Loucy (cell line): ENCODE measurements at regions not wholly inside any gene's neighbourhood (a gene's known extent, or its start where the extent isn't known, plus 50 kb on each side); places are given as distances from the start of the nearest gene placed in this dataset.

Experiments
- CTCF ChIP-seq: fragments of 200-600 bp; sonication (generic); conservative IDR thresholded peaks from 2 replicates; pipeline ENCODE4 v1.5.1; 2014; ENCODE audit warnings: mild to moderate bottlenecking, antibody characterized with exemption, low read length
- EZH2phosphoT487 ChIP-seq: fragments of 200-600 bp; IDR thresholded peaks from 2 replicates; pipeline ENCODE4 v1.6.1; 2018; ENCODE audit warnings: antibody characterized with exemption, mild to moderate bottlenecking, moderate library complexity, borderline replicate concordance

DNA sequence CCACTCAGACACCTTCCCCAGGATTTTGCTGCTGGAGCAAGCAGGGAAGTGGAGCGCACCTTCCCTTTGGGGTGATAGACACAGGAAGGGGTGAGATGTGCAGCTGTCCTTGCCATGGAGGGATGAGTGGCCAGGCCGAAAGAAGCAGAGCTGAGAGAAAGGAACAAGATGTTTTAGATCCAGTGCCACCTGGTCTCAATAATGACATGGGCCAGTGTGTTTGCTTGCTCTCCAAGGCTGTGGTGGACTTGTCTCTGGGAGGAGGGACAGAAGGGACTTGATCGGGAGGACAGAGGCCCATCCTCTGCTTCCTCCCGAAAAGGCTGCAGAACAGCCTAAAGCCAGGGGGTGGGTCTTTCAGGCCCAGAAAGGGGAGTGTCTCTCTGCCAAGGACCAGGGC is 61.7 kb upstream of the CCDC167 start:
- TF ChIP-seq CTCF (no peak), EZH2phosphoT487 (no peak)
